Stimulated activated CD4-positive, alpha-beta T cell treated with anti-CD3 and anti-CD28 coated beads, Interleukin-2, amount 100 ng/mL, for 48 hours (primary cell): ENCODE measurements at regions not wholly inside any gene's neighbourhood (a gene's known extent, or its start where the extent isn't known, plus 50 kb on each side); places are given as distances from the start of the nearest gene placed in this dataset.
"Not testable (repeated sequence)": the region's sequence is repeated elsewhere in the genome, so short reads cannot be mapped to it uniquely, and the experiment has no call there.

Source experiments
- DNase-seq, 2 donors: peaks; one replicate each; pipeline ENCODE4 v3.0.0-alpha.2; 2020

- no peak for DNase-seq
Measured at GRCh38 chr4:64216741-64217140, 192.5 kb downstream of the TECRL start.

GRCh38 chr4:64205376-64205775 lies 203.9 kb downstream of the TECRL start:
- no peak for DNase-seq

GRCh38 chr4:64200001-64200555 lies 209.2 kb downstream of the TECRL start:
- DNase-seq = no peak

- DNase-seq = no peak
Measured at GRCh38 chr4:64195582-64195981, 213.7 kb downstream of the TECRL start.

- no peak for DNase-seq
Measured at GRCh38 chr4:64192731-64193412, 216.4 kb downstream of the TECRL start.

- no peak for DNase-seq
Measured at GRCh38 chr4:64174247-64174882, 234.9 kb downstream of the TECRL start.

GRCh38 chr4:64166365-64166764 lies 242.9 kb downstream of the TECRL start:
- DNase-seq = no peak

GRCh38 chr4:64158648-64159326 lies 250.5 kb downstream of the TECRL start:
- peak; percentile 38 to 49 for DNase-seq

- no peak for DNase-seq
Measured at GRCh38 chr4:64157397-64157796, 251.9 kb downstream of the TECRL start.

GRCh38 chr4:64156253-64156652 lies 253.0 kb downstream of the TECRL start:
- DNase-seq = no peak

GRCh38 chr4:64146030-64146429 lies 263.2 kb downstream of the TECRL start:
- DNase-seq = no peak

GRCh38 chr4:64144994-64145393 lies 264.3 kb downstream of the TECRL start:
- DNase-seq = no peak

- no peak for DNase-seq
Measured at GRCh38 chr4:64130907-64131306, 278.3 kb downstream of the TECRL start.

GRCh38 chr4:64125354-64125753 lies 283.9 kb downstream of the TECRL start:
- no peak for DNase-seq

GRCh38 chr4:64121803-64122202 lies 287.4 kb downstream of the TECRL start:
- DNase-seq = no peak

GRCh38 chr4:64105903-64106302 lies 303.3 kb downstream of the TECRL start:
- no peak for DNase-seq

- no peak for DNase-seq
Measured at GRCh38 chr4:64095398-64095797, 313.9 kb downstream of the TECRL start.

GRCh38 chr4:64079316-64079715 lies 329.9 kb downstream of the TECRL start:
- no peak for DNase-seq

- no peak for DNase-seq
Measured at GRCh38 chr4:64068096-64068495, 341.2 kb downstream of the TECRL start.

- DNase-seq = no peak
Measured at GRCh38 chr4:64062991-64063390, 346.3 kb downstream of the TECRL start.

GRCh38 chr4:64037033-64037432 lies 372.2 kb downstream of the TECRL start:
- not testable (repeated sequence) for DNase-seq

- no peak for DNase-seq
Measured at GRCh38 chr4:64022560-64022959, 386.7 kb downstream of the TECRL start.

GRCh38 chr4:64016893-64017292 lies 392.4 kb downstream of the TECRL start:
- no peak for DNase-seq

GRCh38 chr4:64014647-64015046 lies 394.6 kb downstream of the TECRL start:
- DNase-seq = no peak
